GDM1 (cell line): ENCODE measurements at regions not wholly inside any gene's neighbourhood (a gene's known extent, or its start where the extent isn't known, plus 50 kb on each side); places are given as distances from the start of the nearest gene placed in this dataset.
"Not testable (repeated sequence)": the region's sequence is repeated elsewhere in the genome, so short reads cannot be mapped to it uniquely, and the experiment has no call there.

ENCODE experiments used
- DNase-seq: peaks from one replicate; lab custom pipeline; 2025; lab: John Stamatoyannopoulos, UW

GRCh38 chr6:180091-180694, 112.1 kb upstream of the DUSP22 start:
- DNase-seq: not testable (repeated sequence)

DNA sequence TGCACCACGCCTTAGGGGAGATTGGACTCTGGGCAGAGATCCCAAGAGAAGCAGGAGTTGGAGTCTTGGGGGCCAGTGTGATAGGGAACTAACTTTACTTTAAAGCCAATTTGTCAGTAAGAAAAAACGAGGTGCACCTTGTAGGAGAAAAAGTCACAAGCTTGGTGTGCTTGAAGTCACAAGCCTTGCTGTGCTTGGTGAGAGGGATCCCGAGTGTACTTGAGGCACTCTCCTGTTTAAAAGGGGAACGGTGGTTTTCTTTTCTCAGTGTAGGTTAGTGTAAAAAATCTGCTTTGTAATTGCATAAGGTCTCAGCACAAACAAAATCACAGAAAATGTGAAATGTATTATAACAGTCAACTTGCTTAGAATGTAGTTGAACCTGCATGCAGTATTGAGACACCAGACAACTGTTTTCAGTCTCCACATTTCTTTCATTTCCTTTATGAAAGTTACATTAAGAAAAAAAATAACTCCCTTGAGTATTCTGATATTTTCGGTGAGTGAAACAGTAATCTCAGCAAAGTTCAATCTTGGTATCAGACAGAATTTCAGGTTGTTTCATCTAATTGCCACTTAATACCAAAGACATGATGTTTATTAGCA, 111.1 kb upstream of the DUSP22 start:
- no peak for DNase-seq

DNA sequence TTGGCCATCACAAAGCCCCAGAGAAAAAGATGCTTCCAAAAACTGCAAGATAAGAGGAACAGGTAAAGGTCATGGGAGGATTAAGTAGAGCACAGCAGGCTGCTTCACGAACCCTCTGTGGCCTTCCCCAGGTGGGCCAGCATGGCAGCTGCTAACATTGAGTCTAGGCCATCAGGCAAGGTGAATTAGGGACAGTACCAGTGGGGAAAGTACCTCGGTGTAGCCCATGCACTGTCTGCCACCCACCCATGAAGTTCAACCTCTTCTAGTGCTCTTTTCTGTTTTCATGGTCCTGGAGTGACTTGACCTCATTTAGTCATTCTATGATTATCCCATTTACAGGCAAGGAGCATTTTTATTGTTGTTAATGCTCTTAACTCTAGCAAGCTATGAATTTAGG, 108.6 kb upstream of the DUSP22 start:
- no peak for DNase-seq

DNA sequence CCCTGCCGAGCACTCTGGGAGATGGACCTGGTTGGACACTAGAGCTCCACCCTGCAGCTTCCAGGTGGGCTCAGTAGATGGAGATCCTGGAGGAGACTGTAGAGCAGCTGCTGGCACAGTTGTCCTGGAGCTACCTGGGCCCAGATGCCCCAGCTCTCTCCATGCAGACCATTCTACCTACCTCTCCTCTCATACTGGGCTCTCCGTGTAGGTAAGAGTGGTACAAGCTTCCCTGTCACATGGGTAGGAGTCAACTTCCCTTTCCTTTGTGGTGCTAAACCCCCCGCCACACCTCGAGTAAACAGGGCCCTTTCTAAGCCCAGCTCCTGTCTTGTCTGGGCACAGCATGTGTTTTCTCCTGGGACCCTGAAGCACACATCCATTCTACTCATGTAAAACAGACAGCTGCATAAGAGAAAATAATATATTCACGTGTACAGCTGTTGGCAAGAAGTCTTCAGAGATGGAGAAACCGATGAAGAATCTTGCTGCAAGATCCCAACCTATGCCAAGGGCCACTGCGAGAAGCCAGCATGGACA, 108.1 kb upstream of the DUSP22 start:
- no peak for DNase-seq

GRCh38 chr6:186340-186965, 105.8 kb upstream of the DUSP22 start:
- DNase-seq: no peak

- DNase-seq: no peak
Measured at GRCh38 chr6:187210-187861, 105.0 kb upstream of the DUSP22 start.

GRCh38 chr6:188821-189655, 103.2 kb upstream of the DUSP22 start:
- peak; percentile 64 for DNase-seq

DNA sequence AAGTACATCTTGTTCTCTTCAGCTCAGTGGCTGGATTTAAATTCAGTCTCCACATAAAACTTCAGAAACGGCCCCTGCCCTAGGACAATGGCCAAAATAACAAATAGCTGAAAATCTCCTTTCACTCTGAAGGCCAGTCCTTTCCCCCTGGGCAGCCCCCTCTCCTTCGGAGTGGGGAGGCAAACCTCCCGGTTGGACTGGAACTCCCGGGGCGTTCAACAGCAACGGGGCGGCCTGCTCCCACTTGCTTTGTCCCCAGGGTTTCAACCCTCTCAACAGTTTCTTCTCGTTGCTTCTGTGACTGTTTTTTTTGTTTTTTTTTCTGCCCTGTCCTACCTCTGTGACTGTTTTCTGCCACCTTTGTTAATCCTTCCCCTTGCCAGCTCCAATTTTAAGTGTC, 102.6 kb upstream of the DUSP22 start:
- DNase-seq: no peak

- peak; percentile 14 for DNase-seq
Measured at GRCh38 chr6:190596-191395, 101.5 kb upstream of the DUSP22 start.

DNA sequence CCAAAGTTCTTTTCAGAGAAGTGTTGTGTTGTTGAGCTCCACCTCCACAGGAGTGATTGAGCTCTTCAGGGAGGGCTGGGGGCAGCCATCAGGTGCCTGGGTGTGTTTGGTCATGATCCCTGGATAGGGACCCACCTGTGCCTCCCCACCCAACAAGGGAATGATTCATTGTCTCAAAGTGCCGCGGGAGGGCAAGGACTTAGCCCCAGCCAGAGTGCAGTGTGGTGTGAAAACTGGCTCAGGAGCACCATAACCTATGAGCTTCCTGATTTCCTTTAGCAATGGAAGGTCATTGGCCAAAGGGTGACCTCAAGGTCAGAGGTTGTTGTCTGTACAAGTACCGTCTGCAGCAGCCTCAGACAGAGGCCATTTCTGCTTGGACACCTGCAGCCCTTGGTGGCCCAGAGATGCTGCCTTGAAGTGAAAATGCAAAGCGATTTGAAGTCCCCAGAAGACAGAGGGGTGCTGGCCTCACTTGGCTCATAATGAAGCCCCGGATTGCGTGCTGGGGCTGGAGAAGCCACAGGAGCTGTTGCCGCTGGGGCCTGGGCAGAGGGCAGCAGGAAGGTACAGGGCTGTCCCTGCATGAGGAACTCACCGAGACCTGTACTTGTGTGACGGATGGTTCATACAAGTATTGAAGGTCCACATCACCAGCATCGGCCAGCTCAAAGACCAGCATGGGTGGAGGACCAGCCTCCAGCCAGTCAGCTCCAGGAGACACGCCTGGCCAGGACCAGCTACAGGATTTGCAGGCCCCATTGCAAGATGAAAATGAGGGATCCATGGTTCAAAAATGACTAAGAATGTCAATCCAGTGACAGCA, 100.6 kb upstream of the DUSP22 start:
- DNase-seq: no peak

GRCh38 chr6:192313-192664, 100.0 kb upstream of the DUSP22 start:
- DNase-seq: no peak

DNA sequence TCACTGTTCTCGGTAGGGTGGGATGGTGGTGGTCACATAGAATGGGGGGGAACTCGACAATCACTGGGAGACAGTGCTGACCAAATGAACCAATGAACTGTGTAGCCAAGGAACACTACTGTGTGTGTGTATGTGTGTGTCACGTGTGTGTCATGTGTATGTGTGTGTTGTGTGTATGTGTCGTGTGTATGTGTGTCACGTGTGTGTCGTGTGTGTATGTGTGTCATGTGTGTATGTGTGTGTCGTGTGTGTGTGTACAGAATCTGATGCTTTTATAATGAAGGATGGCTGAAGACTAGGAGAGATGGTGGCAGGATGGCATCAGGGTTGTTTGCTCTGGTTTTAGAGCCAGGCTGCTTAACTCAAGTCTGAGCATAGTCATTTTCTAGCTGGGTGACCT, 99.1 kb upstream of the DUSP22 start:
- no peak for DNase-seq

GRCh38 chr6:193773-194310, 98.4 kb upstream of the DUSP22 start:
- DNase-seq: peak; percentile 37

- no peak for DNase-seq
Measured at GRCh38 chr6:195861-196360, 96.4 kb upstream of the DUSP22 start.

DNA sequence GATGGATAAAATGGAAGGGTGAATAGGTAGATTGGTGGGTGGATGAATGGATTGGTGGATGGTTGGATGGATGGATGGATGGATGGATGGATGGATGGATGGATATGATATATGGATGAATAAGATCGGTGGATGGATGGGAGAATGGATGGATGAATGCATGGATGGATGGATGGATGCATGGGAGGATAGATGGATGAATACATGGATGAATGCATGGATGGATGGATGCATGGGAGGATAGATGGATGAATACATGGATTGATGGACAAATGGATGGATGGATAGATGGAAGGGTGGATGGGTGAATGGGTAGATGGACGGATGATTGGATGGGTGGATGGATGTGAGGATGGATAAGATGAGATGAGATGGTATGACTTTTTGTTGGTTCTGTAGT, 95.7 kb upstream of the DUSP22 start:
- DNase-seq: no peak

DNA sequence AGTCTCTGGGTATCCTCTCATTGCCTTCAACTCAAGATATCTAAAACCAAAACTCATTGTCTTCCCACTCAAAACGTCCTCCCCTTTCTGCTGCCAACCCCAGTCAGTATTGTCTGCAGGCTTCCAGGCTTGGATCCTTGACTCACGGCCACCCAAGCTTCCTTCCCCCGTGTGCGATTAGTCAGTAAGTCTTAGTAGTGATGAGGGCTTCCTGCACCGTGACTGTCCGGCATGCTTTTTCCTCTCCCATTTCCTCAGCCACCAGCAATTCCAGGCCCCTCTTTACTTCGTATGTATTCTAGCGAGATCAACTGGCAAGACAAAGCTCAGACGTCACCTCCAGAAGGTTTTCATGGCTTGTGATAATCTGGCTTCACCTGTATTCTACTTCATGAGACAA, 88.6 kb upstream of the DUSP22 start:
- DNase-seq: no peak

DNA sequence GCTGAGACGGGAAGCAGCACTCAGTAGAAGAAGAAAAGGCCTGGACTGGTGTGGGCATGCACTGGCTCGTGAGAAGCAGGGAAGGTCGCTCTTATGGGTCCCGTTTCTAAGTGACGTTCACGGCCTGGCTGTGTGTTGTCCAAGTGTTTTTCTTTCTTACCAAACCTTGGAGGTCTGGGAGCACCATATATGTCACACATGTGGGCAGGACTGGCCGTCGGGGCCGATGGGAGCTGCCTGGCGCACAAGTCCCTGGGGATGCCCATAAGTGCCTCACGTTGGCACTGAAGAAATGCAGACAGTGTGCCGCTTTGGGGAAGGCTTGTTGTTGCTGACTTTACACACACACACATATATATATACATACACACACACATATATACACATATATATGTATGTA, 86.0 kb upstream of the DUSP22 start:
- DNase-seq: no peak

DNA sequence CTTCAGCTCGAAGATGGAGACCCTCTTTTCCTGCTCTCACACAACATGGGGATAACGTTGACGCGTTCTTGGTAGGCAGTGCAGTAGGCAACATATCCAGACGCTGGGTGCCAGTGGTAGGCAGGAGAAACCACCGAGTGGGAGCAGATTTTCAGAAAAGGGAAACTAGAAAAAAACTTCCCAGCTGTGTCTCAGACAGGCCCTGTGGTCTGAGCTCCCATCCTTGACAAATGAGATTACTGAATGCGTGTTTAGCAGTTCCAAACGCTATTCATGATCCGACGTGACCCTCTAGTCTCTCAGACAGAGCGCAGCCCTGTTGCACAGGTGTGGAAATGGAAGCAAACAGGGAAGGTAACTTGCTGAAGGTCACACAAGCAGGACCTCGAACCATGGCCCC, 83.9 kb upstream of the DUSP22 start:
- peak; percentile 24 for DNase-seq

DNA sequence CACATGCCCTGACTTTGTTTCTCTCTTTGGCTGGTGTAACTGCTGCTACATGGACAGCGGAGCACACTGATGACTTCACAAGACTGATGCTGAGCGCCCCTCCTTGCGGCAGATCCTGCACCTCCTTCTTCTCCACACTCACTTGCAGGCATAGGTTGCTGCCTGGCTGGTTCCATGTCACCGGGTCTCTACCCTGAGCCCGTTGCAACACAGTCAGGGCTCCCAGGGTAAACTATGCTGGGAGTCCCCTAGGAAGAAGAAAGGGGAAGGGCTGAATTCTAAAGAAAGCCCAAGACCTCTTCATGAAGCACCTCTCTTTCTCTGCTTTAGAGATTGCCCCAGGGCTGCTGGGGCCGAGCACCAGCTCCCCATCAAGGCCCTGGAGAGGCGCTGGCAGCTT, 83.3 kb upstream of the DUSP22 start:
- DNase-seq: no peak
